Activated CD4-positive, alpha-beta T cell treated with anti-CD3 and anti-CD28 coated beads for 36 hours (primary cell): ENCODE measurements at regions not wholly inside any gene's neighbourhood (a gene's known extent, or its start where the extent isn't known, plus 50 kb on each side); places are given as distances from the start of the nearest gene placed in this dataset.

Source experiments
- ATAC-seq: fragments of 200-7000 bp; cut with Tn5 transposase; one replicate; pipeline ENCODE4 v1.10.0; 2021; ENCODE audit warnings: mild to moderate bottlenecking, moderate library complexity
- CTCF ChIA-PET: fragments of 350-600 bp; sonication (Branson Sonifier 250); formaldehyde crosslinking; loops from one replicate; lab custom pipeline; 2021; ENCODE audit warnings: antibody characterized with exemption; lab: Charles Lee
- POLR2A ChIA-PET: fragments of 350-600 bp; sonication (Branson Sonifier 250); formaldehyde crosslinking; loops from one replicate; lab custom pipeline; 2021; ENCODE audit warnings: antibody characterized with exemption, inconsistent platforms; lab: Charles Lee
- DNase-seq: peaks from one replicate; pipeline ENCODE4 v3.0.0-alpha.2; 2020
- H3K27ac Mint-ChIP-seq: one replicate; pipeline ENCODE4 v1.8.0; 2021; ENCODE audit warnings: mixed read lengths
- H3K27me3 Mint-ChIP-seq: one replicate; pipeline ENCODE4 v1.8.0; 2021; ENCODE audit warnings: mixed read lengths
- H3K36me3 Mint-ChIP-seq: one replicate; pipeline ENCODE4 v1.8.0; 2021; ENCODE audit warnings: low read depth, mixed read lengths
- H3K4me1 Mint-ChIP-seq: one replicate; pipeline ENCODE4 v1.8.0; 2021; ENCODE audit warnings: mixed read lengths
- H3K4me3 Mint-ChIP-seq: one replicate; pipeline ENCODE4 v1.8.0; 2021; ENCODE audit warnings: mild to moderate bottlenecking, moderate library complexity, mixed read lengths
- H3K9me3 Mint-ChIP-seq: one replicate; pipeline ENCODE4 v1.8.0; 2021; ENCODE audit warnings: low read depth, mixed read lengths
- intact Hi-C, 2 experiments: fragments of 100-400 bp; cut with DNase I in 1 of 2; cut with micrococcal nuclease in 1 of 2; formaldehyde crosslinking; loops; one replicate each; pipeline versions ENCODE4 v1.14.2 to v1.15.1; 2022 to 2024; cut with DNase I, micrococcal nuclease

DNA sequence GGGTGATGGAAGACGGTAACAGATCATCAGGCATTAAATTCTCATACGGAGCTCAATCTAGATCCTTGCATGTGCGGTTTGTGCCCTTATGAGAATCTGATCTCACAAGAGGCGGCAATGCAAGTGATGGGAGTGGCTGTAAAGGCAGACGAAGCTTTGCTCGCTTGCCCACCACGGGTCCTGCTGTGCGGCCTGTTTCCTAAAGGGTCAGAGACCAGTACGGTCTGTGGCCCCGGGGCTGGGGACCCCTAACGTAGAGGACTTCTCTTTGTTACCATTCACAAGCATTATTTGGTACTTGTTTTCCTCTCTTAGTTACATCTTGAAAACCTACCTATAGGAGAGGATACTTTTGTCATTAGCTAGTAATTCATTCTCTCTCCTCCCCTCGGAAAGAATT, 221.0 kb downstream of the ADAM29 start:
- H3K4me1 Mint-ChIP-seq = no peaks in the 10 kb centered on the region
- DNase-seq (no peak), ATAC-seq (no peak)
- peaks cover 7% of the 10 kb centered on the region for H3K9me3 Mint-ChIP-seq
- no peak overlapping the region for H3K4me3 Mint-ChIP-seq
- intact Hi-C loops = no loop called here
- no peaks in the 10 kb centered on the region for H3K27me3 Mint-ChIP-seq
- no peak overlapping the region for H3K27ac Mint-ChIP-seq
- no peaks in the 10 kb centered on the region for H3K36me3 Mint-ChIP-seq
- POLR2A ChIA-PET = interaction anchor here (0.6 kb wide), 1 partner anchor 223 kb away, joined by 3 read pairs; no protein-coding TSS in a partner anchor
- CTCF ChIA-PET = no interaction called here

DNA sequence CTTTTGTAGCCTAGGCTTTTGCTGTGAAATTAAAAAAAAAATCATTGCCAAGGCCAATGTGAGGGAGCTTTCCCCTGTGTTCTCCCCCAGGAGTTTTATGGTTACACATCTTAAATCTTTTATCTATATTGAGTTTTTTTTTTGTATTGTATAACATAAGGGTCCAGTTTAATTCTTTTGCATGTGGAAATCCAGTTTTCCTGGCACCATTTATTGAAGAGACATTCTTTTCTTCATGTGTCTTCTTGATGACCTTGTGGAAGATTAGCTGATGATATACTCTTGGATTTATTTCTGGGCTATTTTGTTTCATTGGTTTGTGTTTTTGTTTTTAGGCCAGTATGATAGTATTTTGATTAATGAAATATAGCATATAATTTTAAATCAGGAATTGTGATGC, 225.0 kb downstream of the ADAM29 start:
- intact Hi-C loops = no loop called here
- no peaks in the 10 kb centered on the region for H3K4me1 Mint-ChIP-seq
- ChIA-PET POLR2A (no interaction called here), CTCF (no interaction called here)
- H3K4me3 Mint-ChIP-seq = no peak overlapping the region
- ATAC-seq (no peak), DNase-seq (no peak)
- no peaks in the 10 kb centered on the region for H3K36me3 Mint-ChIP-seq
- H3K27me3 Mint-ChIP-seq = no peaks in the 10 kb centered on the region
- no peak overlapping the region for H3K27ac Mint-ChIP-seq
- H3K9me3 Mint-ChIP-seq = peaks cover 6% of the 10 kb centered on the region

DNA sequence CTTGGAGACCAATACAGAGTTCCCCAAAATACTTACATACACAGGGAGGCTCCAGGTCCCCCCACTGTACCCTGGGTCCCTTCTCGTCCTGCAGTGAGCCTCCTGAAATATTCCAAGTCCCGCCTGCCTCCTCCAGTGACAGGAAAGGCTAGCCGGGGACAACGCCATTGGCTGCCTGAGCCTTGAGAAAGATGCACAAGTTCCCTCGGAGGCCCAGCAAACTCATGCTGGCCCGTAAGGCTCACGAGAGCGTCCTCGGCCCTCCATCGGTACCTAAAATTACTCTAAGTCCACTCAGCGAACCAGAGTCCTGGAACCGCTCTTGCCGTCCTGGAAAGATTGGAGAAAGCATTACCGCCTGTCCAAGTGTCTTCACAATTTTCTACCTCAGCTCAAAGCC, 228.6 kb downstream of the ADAM29 start:
- Mint-ChIP-seq H3K4me1 (no peaks in the 10 kb centered on the region), H3K4me3 (no peak overlapping the region), H3K27me3 (no peaks in the 10 kb centered on the region), H3K36me3 (no peaks in the 10 kb centered on the region), H3K27ac (no peak overlapping the region), H3K9me3 (peaks cover 6% of the 10 kb centered on the region)
- no peak for DNase-seq
- intact Hi-C loops = no loop called here
- ChIA-PET CTCF (no interaction called here), POLR2A (no interaction called here)
- ATAC-seq = no peak

DNA sequence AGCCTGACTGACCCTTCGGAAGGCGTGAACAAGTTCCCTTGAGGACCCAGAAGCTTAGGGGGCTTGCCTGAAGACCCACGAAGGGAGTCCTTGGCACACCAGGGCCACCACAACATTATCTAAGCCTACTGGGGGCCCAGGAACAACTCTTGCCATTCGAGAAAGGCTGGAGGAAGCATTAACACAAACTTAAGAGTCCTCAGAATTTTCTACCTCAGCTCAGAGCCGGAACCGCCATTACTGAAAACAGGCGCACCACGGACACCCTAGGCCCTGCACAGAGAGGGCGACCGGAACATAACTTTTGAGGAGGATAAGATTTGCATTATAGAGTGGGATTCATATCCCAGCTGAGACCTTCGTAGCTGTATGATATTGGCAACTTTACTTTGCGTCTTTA, 229.1 kb downstream of the ADAM29 start:
- CTCF ChIA-PET = no interaction called here
- POLR2A ChIA-PET = no interaction called here
- intact Hi-C loops = no loop called here
- no peak for ATAC-seq
- Mint-ChIP-seq H3K4me1 (no peaks in the 10 kb centered on the region), H3K4me3 (no peak overlapping the region), H3K27ac (no peak overlapping the region), H3K9me3 (peaks cover 6% of the 10 kb centered on the region), H3K27me3 (no peaks in the 10 kb centered on the region), H3K36me3 (no peaks in the 10 kb centered on the region)
- DNase-seq = no peak

DNA sequence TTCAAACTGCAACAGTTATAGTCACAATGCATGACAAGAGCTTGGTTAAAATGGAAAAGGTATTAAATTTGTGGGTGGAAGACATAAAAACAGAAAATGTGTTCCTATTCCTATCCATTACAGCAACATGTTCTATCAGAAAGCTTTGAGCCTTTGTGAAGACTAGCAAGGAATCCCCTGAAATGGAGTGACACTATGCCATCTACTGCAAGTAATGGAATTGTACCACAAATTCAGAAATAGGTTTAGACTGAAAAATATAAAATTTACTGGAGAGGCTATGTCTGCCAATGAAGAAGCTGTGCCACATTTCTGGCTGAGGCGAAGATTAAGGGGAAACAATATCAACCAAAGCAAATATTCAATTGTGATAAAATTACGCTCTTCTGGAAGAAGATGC, 247.9 kb downstream of the ADAM29 start:
- peaks cover 8% of the 10 kb centered on the region for H3K9me3 Mint-ChIP-seq
- DNase-seq = no peak
- POLR2A ChIA-PET = no interaction called here
- H3K36me3 Mint-ChIP-seq = no peaks in the 10 kb centered on the region
- ATAC-seq = no peak
- no peak overlapping the region for H3K27ac Mint-ChIP-seq
- no peaks in the 10 kb centered on the region for H3K4me1 Mint-ChIP-seq
- CTCF ChIA-PET = no interaction called here
- no peak overlapping the region for H3K4me3 Mint-ChIP-seq
- no peaks in the 10 kb centered on the region for H3K27me3 Mint-ChIP-seq
- intact Hi-C loops = no loop called here

DNA sequence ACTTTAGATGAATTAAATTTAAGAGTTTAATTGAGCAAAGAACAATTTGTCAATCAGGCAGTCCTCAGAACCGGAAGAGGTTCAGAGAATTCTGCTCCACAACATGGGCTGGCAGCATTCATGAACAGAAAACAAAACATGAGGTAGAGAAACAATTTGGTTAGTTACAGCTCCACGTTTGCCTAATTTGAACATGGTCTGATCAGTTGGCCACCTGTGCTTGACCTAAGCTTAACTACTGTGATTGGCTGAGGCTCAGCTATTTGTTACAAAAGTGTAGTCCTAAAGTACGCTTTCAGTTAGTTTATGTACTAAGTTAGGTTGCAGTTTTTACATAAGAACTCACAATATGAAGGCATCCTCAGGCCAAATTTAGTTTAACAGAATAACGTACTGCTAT, 258.6 kb downstream of the ADAM29 start:
- H3K27me3 Mint-ChIP-seq = no peaks in the 10 kb centered on the region
- H3K27ac Mint-ChIP-seq = no peak overlapping the region
- ChIA-PET CTCF (no interaction called here), POLR2A (no interaction called here)
- peaks cover 2% of the 10 kb centered on the region for H3K9me3 Mint-ChIP-seq
- no peak overlapping the region for H3K4me3 Mint-ChIP-seq
- H3K36me3 Mint-ChIP-seq = no peaks in the 10 kb centered on the region
- intact Hi-C loops = no loop called here
- no peak for DNase-seq
- no peak for ATAC-seq
- no peaks in the 10 kb centered on the region for H3K4me1 Mint-ChIP-seq

DNA sequence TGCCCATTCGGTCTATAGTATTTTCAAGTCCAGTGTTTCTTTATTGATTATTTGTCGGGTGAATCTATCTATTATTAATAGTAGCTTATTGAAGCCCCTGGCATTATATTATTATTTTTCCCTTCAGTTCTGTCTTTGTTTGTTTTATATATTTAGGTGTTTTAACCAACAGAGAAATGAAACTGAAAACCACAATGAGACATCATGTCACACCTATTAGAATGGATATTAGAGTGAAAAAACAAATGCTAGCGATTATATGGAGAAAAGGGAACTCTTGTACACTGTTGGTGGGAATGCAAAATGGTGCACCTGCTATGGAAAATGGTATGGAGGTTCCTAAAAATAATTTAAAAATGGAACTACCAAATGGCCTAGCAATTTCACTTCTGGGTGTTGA, 272.5 kb downstream of the ADAM29 start:
- CTCF ChIA-PET = no interaction called here
- intact Hi-C loops = no loop called here
- POLR2A ChIA-PET = no interaction called here
- no peaks in the 10 kb centered on the region for H3K27me3 Mint-ChIP-seq
- H3K9me3 Mint-ChIP-seq = peaks cover 2% of the 10 kb centered on the region
- no peak overlapping the region for H3K4me3 Mint-ChIP-seq
- DNase-seq (no peak), ATAC-seq (no peak)
- H3K4me1 Mint-ChIP-seq = no peaks in the 10 kb centered on the region
- H3K27ac Mint-ChIP-seq = no peak overlapping the region
- no peaks in the 10 kb centered on the region for H3K36me3 Mint-ChIP-seq

DNA sequence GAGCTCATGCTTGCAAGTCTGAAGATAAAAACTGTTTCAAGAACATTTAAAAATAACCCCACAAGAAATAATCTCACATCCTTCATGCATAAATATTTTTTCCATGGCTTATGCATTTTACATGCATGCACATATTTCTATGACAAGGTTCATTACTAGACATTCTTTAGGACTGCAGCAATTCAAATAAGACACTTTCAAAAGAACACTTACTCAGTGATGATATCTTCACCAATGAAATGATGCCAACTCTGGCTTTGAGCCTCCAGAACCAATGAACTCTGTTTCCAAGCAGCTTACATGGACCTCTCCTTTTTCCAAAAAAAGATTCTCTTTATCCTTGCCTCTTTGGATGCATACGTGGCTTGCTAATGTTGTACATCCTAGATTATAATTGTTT, 279.9 kb downstream of the ADAM29 start:
- Mint-ChIP-seq H3K4me3 (no peak overlapping the region), H3K27me3 (no peaks in the 10 kb centered on the region), H3K4me1 (no peaks in the 10 kb centered on the region), H3K9me3 (no peaks in the 10 kb centered on the region), H3K36me3 (no peaks in the 10 kb centered on the region), H3K27ac (no peak overlapping the region)
- DNase-seq (no peak), ATAC-seq (no peak)
- POLR2A ChIA-PET = no interaction called here
- intact Hi-C loops = no loop called here
- CTCF ChIA-PET = no interaction called here

DNA sequence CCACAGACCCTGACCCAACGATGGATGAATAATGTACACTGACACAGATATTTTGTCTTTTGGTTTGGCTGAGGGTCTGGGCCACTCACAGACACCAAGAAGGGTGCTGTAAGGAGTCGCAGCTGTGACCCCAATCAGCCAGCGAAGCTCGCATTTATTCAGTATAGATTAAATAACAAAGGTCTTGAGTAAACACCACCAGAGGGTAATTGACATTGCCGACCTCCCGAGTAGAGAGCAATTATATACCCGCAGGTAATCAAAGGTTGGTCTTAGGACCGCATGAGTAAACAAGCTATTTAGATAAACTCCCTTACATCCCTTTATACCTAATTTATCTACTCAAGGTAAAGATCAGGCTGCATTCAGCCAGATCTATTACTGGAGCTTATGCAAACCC, 297.1 kb downstream of the ADAM29 start:
- intact Hi-C loops = no loop called here
- CTCF ChIA-PET = no interaction called here
- DNase-seq = no peak
- Mint-ChIP-seq H3K9me3 (peaks cover 11% of the 10 kb centered on the region), H3K27ac (no peak overlapping the region), H3K36me3 (no peaks in the 10 kb centered on the region), H3K27me3 (no peaks in the 10 kb centered on the region), H3K4me3 (no peak overlapping the region), H3K4me1 (no peaks in the 10 kb centered on the region)
- POLR2A ChIA-PET = no interaction called here
- ATAC-seq = no peak

DNA sequence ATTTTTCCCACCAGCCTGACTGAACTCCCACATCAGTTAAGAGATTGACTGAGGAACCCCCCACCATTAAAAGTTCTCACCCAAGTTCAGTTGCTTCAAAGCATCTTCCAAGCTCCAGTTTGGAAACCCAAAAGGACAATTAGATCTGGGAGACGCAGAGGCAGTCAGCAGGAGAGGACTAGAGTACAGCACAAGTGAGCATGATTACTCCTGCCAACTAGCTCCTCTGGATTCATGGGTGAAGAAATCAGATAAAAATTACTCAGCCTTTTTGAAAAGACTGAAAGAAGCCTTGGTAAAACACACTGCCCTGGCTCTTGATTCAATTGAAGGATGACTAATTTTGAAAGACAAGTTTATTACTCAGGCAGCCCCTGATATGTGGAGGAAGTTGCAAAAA, 297.5 kb downstream of the ADAM29 start:
- DNase-seq (no peak), ATAC-seq (no peak)
- Mint-ChIP-seq H3K36me3 (no peaks in the 10 kb centered on the region), H3K9me3 (peaks cover 11% of the 10 kb centered on the region), H3K27ac (no peak overlapping the region), H3K4me3 (no peak overlapping the region), H3K4me1 (no peaks in the 10 kb centered on the region), H3K27me3 (no peaks in the 10 kb centered on the region)
- ChIA-PET POLR2A (no interaction called here), CTCF (no interaction called here)
- intact Hi-C loops = no loop called here

DNA sequence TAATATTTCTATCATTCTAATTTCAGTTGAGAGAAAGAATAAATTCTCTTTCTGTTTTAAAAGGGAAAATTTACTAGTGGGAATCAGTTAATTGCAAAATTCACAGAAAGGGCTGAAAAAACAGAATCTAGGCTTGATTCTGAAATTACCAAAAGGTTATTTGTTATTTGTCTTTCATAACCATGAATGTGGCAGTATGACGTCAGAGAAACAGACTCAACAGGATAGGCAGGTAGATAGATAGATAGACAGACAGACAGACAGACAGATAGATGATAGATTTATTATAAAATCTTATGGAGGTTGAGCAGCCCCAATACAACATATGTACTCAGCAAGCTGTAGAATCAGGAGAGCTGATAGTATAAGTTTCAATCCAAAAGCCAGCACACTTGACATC, 311.0 kb downstream of the ADAM29 start:
- intact Hi-C loops = no loop called here

DNA sequence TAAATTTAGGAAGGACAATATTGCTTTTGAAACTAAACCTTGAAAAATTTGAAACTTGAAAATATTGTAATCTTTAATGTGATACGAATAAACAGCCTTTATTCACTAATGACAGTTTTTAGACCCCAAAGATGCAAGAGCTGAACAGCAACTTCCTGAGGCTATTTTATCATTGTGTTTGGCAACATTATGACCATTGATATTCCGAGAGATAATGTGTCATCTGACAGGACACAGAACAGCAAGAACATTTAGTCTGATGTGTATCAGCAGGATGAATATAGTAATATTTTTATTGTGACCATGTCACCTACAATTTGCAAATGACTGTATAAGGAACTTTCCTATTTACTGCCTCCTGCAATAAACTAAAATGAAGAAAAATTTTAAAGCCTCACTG, 316.0 kb downstream of the ADAM29 start:
- POLR2A ChIA-PET = no interaction called here
- Mint-ChIP-seq H3K36me3 (no peaks in the 10 kb centered on the region), H3K27me3 (no peaks in the 10 kb centered on the region), H3K4me1 (no peaks in the 10 kb centered on the region), H3K9me3 (no peaks in the 10 kb centered on the region), H3K4me3 (no peak overlapping the region), H3K27ac (no peak overlapping the region)
- ATAC-seq = no peak
- intact Hi-C loops = no loop called here
- CTCF ChIA-PET = no interaction called here
- no peak for DNase-seq

More for the DNA sequence above, 311.0 kb downstream of the ADAM29 start:
- H3K9me3 Mint-ChIP-seq = no peaks in the 10 kb centered on the region
- ATAC-seq = no peak
- H3K4me1 Mint-ChIP-seq = no peaks in the 10 kb centered on the region
- H3K27ac Mint-ChIP-seq = no peak overlapping the region
- no peak for DNase-seq
- H3K27me3 Mint-ChIP-seq = no peaks in the 10 kb centered on the region
- CTCF ChIA-PET = no interaction called here
- POLR2A ChIA-PET = no interaction called here
- no peaks in the 10 kb centered on the region for H3K36me3 Mint-ChIP-seq
- no peak overlapping the region for H3K4me3 Mint-ChIP-seq

DNA sequence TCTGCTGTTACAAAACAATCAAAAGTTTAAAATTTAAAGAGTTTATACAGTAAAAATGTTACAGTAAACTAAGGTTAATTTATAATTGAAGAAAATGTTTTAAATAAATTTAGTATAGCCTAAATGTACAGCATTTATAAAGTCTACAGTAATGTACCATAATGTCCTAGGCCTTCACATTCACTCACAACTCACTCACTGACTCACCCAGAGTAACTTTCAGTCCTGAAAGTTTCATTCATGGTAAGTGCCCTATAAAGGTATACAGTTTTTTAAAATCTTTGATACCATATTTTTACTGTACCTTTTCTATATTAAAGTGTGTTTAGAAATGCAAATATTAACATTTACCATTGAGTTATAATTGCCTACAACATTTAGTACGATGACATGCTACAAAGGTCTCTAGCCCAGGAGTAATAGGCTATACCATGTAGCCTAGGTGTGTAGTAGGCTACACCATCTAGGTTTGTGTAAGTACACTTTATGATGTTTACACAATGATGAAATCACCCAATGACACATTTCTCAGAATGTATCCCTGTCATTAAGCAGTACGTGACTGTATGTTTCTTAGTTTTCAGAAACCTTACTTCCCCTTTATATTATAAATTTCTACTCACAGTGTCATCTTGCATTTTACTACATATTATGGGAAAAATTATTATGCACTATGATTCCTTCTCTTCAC, 320.8 kb downstream of the ADAM29 start:
- POLR2A ChIA-PET = no interaction called here
- H3K4me1 Mint-ChIP-seq = no peaks in the 10 kb centered on the region
- no peak overlapping the region for H3K4me3 Mint-ChIP-seq
- no peak overlapping the region for H3K27ac Mint-ChIP-seq
- ATAC-seq (no peak), DNase-seq (no peak)
- CTCF ChIA-PET = no interaction called here
- intact Hi-C loops = no loop called here
- H3K9me3 Mint-ChIP-seq = no peaks in the 10 kb centered on the region
- H3K36me3 Mint-ChIP-seq = no peaks in the 10 kb centered on the region
- H3K27me3 Mint-ChIP-seq = no peaks in the 10 kb centered on the region
